SK-N-SH treated with all-trans-retinoic acid at 6 μM for 48 hours (cell line): ENCODE measurements at regions not wholly inside any gene's neighbourhood (a gene's known extent, or its start where the extent isn't known, plus 50 kb on each side); places are given as distances from the start of the nearest gene placed in this dataset.

ENCODE experiments used
- ATAC-seq: fragments of 200-7000 bp; cut with Tn5 transposase; 3 replicates; pipeline ENCODE4 v1.9.1; 2020; ENCODE audit warnings: mild to moderate bottlenecking, moderate library complexity
- ARNTL ChIP-seq: fragments of 450-650 bp; formaldehyde crosslinking; IDR thresholded peaks from 2 replicates; pipeline ENCODE4 v1.5.0; 2020; ENCODE audit warnings: low read depth, mild to moderate bottlenecking, moderate library complexity, borderline replicate concordance
- BACH2 ChIP-seq: fragments of 250-450 bp; sonication (Bioruptor Pico); IDR thresholded peaks from 2 replicates; pipeline ENCODE4 v1.9.0; 2021; ENCODE audit warnings: mild to moderate bottlenecking, borderline replicate concordance
- CSDC2 ChIP-seq: fragments of 250-450 bp; sonication (Bioruptor Pico); IDR thresholded peaks from 2 replicates; pipeline ENCODE4 v1.5.0; 2020; ENCODE audit warnings: mild to moderate bottlenecking, moderate library complexity
- CSRNP3 ChIP-seq: fragments of 250-450 bp; sonication (Bioruptor Pico); IDR thresholded peaks from 2 replicates; pipeline ENCODE4 v1.5.1; 2021; ENCODE audit warnings: mild to moderate bottlenecking, moderate library complexity
- ESRRG ChIP-seq: fragments of 250-450 bp; sonication (Bioruptor Pico); IDR thresholded peaks from 2 replicates; pipeline ENCODE4 v1.6.1; 2021; ENCODE audit warnings: mild to moderate bottlenecking
- GLIS3 ChIP-seq: fragments of 250-450 bp; sonication (Bioruptor Pico); IDR thresholded peaks from 2 replicates; pipeline ENCODE4 v1.5.0; 2020; ENCODE audit warnings: mild to moderate bottlenecking, moderate library complexity
- OSR1 ChIP-seq: fragments of 250-450 bp; sonication (Bioruptor Pico); IDR thresholded peaks from 2 replicates; pipeline ENCODE4 v1.8.0; 2022; ENCODE audit warnings: moderate library complexity, mild to moderate bottlenecking, inconsistent platforms
- PATZ1 ChIP-seq: fragments of 250-450 bp; sonication (Bioruptor Pico); IDR thresholded peaks from 2 replicates; pipeline ENCODE4 v1.8.0; 2020; ENCODE audit warnings: mild to moderate bottlenecking, moderate library complexity, borderline replicate concordance
- POU6F1 ChIP-seq: fragments of 250-450 bp; sonication (Bioruptor Pico); IDR thresholded peaks from 2 replicates; pipeline ENCODE4 v1.8.0; 2021; ENCODE audit warnings: low read depth, mild to moderate bottlenecking, moderate library complexity, borderline replicate concordance
- PPARA ChIP-seq: fragments of 250-450 bp; sonication (Bioruptor Pico); IDR thresholded peaks from 2 replicates; pipeline ENCODE4 v1.5.0; 2020; ENCODE audit warnings: mild to moderate bottlenecking, borderline replicate concordance
- SNAI2 ChIP-seq: fragments of 250-450 bp; sonication (Bioruptor Pico); IDR thresholded peaks from 2 replicates; pipeline ENCODE4 v1.5.0; 2020; ENCODE audit warnings: mild to moderate bottlenecking, moderate library complexity
- TCF4 ChIP-seq: fragments of 250-450 bp; sonication (Bioruptor Pico); IDR thresholded peaks from 2 replicates; pipeline ENCODE4 v1.8.0; 2021; ENCODE audit warnings: mild to moderate bottlenecking, moderate library complexity, borderline replicate concordance
- TOX ChIP-seq: fragments of 250-450 bp; sonication (Bioruptor Pico); IDR thresholded peaks from 2 replicates; pipeline ENCODE4 v1.8.0; 2021; ENCODE audit warnings: mild to moderate bottlenecking, moderate library complexity, borderline replicate concordance
- TSHZ2 ChIP-seq: fragments of 250-450 bp; sonication (Bioruptor Pico); IDR thresholded peaks from 2 replicates; pipeline ENCODE4 v1.5.0; 2020; ENCODE audit warnings: mild to moderate bottlenecking, moderate library complexity
- ZFP3 ChIP-seq: fragments of 250-450 bp; sonication (Bioruptor Pico); IDR thresholded peaks from 2 replicates; pipeline ENCODE4 v1.5.0; 2020; ENCODE audit warnings: mild to moderate bottlenecking, moderate library complexity
- ZFP30 ChIP-seq: fragments of 450-650 bp; formaldehyde crosslinking; IDR thresholded peaks from 2 replicates; pipeline ENCODE4 v1.5.0; 2022; ENCODE audit warnings: mild to moderate bottlenecking, moderate library complexity
- ZNF565 ChIP-seq: fragments of 450-650 bp; formaldehyde crosslinking; conservative IDR thresholded peaks from 2 replicates; pipeline ENCODE4 v1.5.0; 2020; ENCODE audit warnings: low read depth, mild to moderate bottlenecking, moderate library complexity
- ZNF8 ChIP-seq: fragments of 450-650 bp; formaldehyde crosslinking; IDR thresholded peaks from 2 replicates; pipeline ENCODE4 v1.5.0; 2020; ENCODE audit warnings: mild to moderate bottlenecking, moderate library complexity

GRCh38 chr10:128612195-128612594 lies 486.0 kb upstream of the MKI67 start:
- no peak for ATAC-seq
- TF ChIP-seq CSRNP3 (CRISPR knock-in tag), result no peak
- no peak for TF ChIP-seq PPARA (CRISPR knock-in tag)
- no peak for TF ChIP-seq GLIS3 (CRISPR knock-in tag)
- TF ChIP-seq TOX (CRISPR knock-in tag), result no peak
- TF ChIP-seq PATZ1 (CRISPR knock-in tag), result no peak
- TF ChIP-seq ZFP3 (CRISPR knock-in tag), result no peak
- TF ChIP-seq TCF4 (CRISPR knock-in tag), result no peak
- TF ChIP-seq ZNF8 (CRISPR knock-in tag), result no peak
- no peak for TF ChIP-seq ARNTL
- TF ChIP-seq POU6F1 (CRISPR knock-in tag), result no peak
- TF ChIP-seq TSHZ2, result no peak
- TF ChIP-seq ZNF565, result no peak
- no peak for TF ChIP-seq BACH2
- no peak for TF ChIP-seq CSDC2 (CRISPR knock-in tag)
- no peak for TF ChIP-seq SNAI2 (CRISPR knock-in tag)
- TF ChIP-seq OSR1 (CRISPR knock-in tag), result no peak
- no peak for TF ChIP-seq ZFP30 (CRISPR knock-in tag)

- no peak for ATAC-seq
- no peak for TF ChIP-seq ZNF8 (CRISPR knock-in tag)
Measured at GRCh38 chr10:128612631-128613030, 486.4 kb upstream of the MKI67 start.

DNA sequence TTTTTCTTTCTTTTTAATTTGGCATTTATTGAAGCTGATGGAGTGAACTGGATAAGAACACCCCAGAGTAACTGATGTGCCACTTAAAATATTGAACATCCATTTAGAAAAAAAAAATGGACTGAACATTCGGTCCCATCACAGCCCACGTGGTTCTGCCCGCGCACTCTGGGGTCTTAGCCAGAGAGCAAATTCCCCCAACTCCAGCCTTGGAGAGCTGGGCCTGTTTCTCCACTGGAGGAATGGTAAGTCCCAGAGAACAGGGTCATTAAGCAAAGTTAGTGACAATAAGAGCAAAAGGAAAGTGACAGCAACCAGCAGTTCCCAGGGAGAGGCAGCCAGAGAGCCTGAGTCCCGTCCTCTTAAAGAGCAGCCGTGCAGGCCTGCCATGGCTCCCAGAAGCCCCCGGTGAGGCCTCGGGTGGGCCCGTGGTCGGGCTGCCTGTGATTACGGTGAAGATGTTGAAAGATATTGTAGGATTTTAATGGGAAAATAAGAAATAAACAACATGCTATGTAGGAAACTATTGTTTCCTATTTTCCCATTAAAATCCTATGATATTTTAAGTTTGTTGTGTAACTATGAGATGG lies 487.9 kb upstream of the MKI67 start:
- ATAC-seq, result no peak
- no peak for TF ChIP-seq ZFP30 (CRISPR knock-in tag)
- no peak for TF ChIP-seq ESRRG (CRISPR knock-in tag)
- TF ChIP-seq POU6F1 (CRISPR knock-in tag), result no peak
- no peak for TF ChIP-seq PPARA (CRISPR knock-in tag)
- TF ChIP-seq CSRNP3 (CRISPR knock-in tag), result no peak
